SKM-1 (cell line): ENCODE measurements at regions not wholly inside any gene's neighbourhood (a gene's known extent, or its start where the extent isn't known, plus 50 kb on each side); places are given as distances from the start of the nearest gene placed in this dataset.
"Not testable (repeated sequence)": the region's sequence is repeated elsewhere in the genome, so short reads cannot be mapped to it uniquely, and the experiment has no call there.

ENCODE experiments used
- DNase-seq: peaks from one replicate; lab custom pipeline; 2025; ENCODE audit not compliant: unreplicated experiment; lab: John Stamatoyannopoulos, UW

DNA sequence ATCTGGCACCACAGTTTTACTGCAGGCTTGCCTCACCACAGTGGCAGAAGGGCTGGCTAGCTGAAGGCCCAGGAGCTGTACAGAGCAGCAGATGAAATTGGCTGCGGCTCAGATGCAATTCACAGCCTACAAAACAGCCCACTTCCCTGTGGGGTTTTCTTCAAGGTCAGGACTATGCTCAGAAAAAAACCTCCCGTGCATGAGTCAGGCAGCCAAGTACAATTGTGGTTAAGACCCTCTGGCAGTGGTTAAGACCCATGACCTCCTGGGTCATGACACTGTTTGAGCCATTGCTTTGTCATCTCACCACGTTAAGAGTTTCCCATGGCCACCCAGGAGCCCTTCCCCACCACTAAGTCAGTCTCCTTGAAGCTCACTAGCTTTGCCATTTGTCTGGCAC, 276.3 kb downstream of the HNRNPD start:
- DNase-seq, result no peak

DNA sequence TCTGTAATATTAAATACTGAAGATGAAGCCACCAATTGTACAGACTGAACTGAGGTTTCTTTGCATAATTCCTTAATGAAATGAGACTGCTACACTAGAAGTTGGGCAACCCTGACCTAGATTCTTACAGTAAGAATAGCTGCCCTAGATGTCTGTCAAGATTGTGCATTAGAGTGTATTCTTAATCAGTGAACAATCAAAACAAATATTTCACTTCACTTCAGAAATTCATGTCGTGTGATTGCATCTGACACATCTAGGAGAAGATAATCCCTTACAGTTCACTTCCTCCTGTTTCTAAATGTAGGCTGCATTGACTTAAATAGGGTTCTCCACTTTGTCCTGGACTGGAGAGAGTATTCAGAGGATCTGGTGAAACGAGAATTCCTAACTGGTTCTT, 283.1 kb downstream of the HNRNPD start:
- no peak for DNase-seq

GRCh38 chr4:82084747-82085146, 289.0 kb downstream of the HNRNPD start:
- no peak for DNase-seq

- not testable (repeated sequence) for DNase-seq
Observed at GRCh38 chr4:82077471-82077995, 296.3 kb downstream of the HNRNPD start.

GRCh38 chr4:82076809-82077208, 297.0 kb downstream of the HNRNPD start:
- no peak for DNase-seq

DNA sequence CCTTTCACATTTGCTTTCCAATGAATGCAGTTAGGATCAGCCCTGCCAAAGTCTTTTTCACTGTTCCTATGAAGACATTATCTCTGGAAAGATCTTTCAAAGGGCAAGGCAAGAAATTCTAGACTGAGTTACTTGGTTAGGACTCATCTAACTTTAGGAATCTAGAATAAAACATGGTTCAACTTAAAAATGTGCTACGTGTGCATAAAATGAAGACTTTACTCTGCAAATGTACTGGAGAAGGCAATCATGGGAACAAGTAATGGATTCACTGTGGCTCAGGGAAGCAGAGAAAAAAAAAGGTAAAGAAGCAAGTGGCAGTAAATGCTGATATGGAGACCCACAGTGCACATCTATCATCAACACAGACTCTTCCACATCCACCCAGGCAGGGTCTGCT, 297.4 kb downstream of the HNRNPD start:
- no peak for DNase-seq

- DNase-seq, result no peak
Observed at GRCh38 chr4:82071951-82072350, 301.8 kb downstream of the HNRNPD start.

DNA sequence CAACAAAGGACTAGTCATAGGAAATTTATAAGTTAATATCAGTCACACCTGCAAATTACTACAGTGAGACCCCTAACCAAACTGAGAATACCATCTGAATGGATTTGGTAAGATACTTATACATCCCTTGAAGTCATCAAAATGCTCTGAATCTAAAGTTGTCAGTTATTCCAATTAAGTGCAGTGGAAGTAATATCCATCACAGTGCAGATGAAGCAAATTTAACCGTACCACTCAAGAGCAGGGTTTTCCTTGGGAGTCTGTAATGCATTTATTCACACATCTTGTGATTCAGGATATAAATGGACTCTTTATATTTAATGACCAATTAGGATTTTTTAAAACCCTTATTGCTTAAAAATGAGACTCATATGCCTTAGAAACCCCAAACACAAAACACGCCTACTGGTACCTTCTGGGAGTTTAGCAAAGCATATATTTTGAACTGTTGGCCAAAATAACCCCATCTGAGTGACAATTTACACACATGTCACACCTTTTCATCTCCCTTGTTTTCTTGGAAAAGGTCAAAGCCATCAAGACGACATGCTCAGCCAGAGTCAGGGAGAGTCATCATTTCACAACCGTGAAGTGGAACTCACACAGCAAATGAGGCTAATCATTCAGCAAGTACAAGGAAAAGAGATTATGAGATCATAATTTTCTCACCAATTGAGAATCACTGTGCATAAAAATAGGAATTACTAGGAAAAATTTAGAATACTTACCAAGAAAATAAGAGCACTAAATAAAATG, 303.7 kb downstream of the HNRNPD start:
- no peak for DNase-seq

DNA sequence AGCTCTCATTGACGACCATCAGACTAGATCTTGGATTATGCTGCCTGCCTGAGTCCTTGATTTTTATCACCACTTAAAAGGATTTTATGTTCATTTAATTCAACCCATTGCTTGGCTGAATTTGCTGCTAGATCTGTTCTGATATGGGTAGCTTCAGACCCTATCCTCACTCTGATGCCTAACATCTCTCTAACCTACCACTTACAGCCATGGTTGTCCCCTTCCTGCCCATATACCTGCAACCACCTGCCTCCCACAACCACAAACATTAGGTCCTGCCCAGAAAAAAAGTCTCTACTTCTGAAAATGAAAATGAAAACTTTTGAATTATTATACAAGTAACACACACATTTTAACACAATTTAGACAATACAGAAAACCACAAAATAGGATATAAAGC, 310.8 kb downstream of the HNRNPD start:
- no peak for DNase-seq

DNA sequence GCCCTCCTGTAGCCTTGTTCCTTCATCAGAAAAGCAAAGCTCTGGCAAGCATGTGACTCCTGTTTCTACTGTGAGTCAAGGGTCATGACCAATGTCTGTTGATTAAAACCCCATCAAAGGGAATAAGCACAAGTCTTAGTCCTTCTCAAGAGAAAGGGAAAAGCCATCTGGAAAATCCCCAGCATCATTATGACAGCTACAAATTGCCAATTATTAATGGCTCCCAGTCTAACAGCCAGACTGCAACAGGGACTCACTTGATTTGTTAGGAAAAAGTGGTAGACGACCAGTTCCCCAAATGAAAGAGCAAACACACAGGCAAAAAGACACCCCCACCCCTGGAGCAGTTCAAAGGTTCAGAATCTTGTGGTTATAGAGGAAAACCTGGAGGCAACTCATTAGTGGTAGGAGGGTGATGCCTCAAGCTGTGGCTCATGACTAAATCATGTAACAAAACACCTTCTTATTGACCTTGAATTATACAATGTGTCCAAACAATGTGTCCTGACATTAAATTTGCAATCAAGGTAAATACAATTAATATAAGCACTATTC, 315.7 kb downstream of the HNRNPD start:
- no peak for DNase-seq

- no peak for DNase-seq
Observed at GRCh38 chr4:82055156-82055555, 318.6 kb downstream of the HNRNPD start.

GRCh38 chr4:82053396-82053795, 320.4 kb downstream of the HNRNPD start:
- no peak for DNase-seq

DNA sequence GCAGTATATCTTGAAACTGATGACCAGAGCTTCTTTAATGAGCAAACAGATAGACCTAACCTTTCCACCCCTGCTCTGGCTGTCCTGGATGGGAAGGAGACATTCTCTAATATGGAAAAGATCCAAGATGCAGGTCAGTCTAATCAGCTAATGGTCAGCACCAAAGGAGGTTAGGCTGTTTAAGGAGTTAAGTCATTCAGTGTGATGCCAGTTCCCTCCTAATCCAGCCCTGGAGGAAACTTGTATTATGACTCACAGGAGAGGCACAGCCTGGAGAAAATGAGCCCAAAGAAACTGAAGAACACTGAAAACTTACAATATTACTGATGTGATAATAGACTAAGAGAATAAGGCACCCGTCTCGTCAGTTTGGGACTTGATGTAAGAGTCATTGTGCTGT, 323.0 kb downstream of the HNRNPD start:
- no peak for DNase-seq

- DNase-seq, result no peak
Observed at GRCh38 chr4:82049294-82049693, 324.5 kb downstream of the HNRNPD start.

DNA sequence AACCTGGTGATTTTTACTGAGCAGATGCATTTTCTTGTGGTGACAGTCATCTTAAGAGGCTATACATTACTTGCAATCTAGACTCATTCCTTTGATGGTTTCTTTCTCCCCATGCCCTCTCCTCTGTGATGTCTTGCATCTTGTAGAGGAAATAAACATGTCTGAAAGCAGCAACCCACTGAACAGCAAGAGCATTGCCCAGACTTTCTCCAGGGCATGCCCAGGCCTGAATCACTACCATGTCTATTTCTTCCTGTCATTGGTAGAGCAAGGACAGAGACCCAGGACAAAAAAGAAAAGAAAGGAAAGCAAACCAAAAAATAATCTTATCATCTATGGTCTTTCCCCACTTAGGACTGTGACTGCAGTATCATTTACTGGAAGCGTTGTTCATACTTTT, 326.1 kb downstream of the HNRNPD start:
- no peak for DNase-seq

DNA sequence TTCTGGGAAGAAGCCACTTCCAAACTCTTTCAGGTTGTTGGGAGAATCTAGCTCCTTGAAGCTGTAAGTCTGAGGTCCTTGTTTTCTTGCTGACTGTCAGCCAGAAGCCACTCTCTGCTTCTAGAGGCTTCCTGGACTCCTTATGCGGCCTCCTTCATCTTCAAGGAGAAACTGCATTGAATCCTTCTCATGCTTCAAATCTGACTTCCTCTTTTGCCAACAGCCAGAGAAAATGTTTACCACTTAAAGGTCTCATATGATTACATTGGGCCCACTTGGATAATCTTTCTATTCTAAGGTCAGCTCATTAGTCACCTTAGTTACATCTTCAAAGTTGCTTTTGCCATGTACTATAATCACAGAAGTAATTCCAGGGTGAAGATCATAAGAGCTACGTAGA, 327.0 kb downstream of the HNRNPD start:
- DNase-seq, result no peak

DNA sequence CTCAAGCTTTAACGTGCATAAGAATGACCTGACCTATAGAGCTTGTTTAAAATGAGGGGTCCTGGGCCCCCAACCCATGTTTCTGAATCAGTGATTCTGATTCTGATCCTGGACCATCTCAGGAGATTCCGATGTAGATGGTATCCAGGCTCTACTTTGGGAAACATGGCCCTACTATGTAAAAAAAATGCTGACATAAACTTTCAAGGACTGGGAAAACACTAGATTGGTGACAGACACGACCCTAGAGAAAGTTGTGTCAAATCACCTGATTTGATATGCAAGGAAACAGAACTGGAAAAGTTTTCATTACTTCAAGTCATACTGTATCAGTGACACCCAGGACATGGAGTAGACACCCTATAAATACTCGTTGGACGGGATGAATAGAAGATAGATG, 328.5 kb downstream of the HNRNPD start:
- no peak for DNase-seq

GRCh38 chr4:82044141-82044993, 329.4 kb downstream of the HNRNPD start:
- DNase-seq, result peak; percentile 55

GRCh38 chr4:82043809-82044137, 330.0 kb downstream of the HNRNPD start:
- no peak for DNase-seq

DNA sequence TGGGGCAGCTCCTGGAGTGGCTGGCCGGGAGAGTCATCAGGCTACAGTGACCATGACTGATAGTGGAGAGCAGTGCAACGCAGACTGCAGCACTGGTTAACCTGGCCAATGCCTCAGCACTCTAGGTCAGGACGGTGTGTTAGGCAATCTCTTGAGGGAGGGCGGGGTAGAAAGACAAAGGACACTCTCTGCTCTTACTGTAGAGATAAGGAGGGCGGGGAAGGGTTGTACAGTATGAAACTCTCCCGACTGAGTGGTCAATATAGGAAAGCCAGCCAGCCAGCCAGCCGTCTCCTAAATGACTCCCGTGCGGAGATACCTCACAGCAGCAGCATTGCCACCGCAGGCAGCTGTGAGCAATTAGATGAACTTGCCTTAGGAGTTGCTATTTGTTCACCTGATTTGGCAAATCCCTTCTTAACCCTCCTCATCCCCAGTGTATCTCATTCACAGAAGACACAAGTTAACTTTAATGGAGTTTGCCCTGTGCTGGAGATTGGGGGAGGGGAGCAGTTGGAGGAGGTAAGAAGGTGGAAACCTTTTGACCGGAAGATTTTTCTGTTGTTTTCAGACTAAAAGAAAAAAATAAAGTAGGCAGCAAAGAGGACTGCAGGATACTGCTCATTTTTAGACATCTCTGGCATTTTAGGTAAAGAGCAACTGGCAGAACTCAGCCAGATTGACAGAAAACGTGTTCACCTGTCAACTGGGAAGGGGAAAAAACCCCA, 330.5 kb downstream of the HNRNPD start:
- no peak for DNase-seq

- no peak for DNase-seq
Observed at GRCh38 chr4:82042042-82042441, 331.7 kb downstream of the HNRNPD start.
